HG03457 (cell line): ENCODE measurements at regions not wholly inside any gene's neighbourhood (a gene's known extent, or its start where the extent isn't known, plus 50 kb on each side); places are given as distances from the start of the nearest gene placed in this dataset.
"Not testable (repeated sequence)": the region's sequence is repeated elsewhere in the genome, so short reads cannot be mapped to it uniquely, and the experiment has no call there.

Experiments used
- ATAC-seq: cut with Tn5 transposase; IDR thresholded peaks from one replicate; pipeline ENCODE4 v1.9.1; 2021; ENCODE audit warnings: moderate number of reproducible peaks; ENCODE audit not compliant: unreplicated experiment

DNA sequence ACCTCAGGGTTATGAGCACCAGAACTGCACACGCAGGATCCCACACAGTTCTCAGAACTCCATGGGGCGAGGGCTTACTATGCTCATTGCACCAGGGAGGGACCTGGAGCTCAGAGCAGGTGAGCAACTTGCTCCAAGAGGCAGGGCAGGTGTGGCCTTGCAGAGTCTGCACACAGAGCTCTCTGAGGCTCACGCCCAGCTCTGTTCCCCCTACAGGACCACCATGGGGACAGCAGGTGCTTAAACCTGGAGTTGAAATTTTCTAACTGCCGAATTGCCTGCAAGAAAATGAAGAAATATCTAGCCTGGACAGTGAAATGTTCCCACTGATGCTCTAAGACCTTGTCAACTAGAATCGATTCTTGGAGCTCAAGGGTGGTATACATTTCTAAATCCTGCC, 49.9 kb upstream of the MSMB start:
- not testable (repeated sequence) for ATAC-seq

DNA sequence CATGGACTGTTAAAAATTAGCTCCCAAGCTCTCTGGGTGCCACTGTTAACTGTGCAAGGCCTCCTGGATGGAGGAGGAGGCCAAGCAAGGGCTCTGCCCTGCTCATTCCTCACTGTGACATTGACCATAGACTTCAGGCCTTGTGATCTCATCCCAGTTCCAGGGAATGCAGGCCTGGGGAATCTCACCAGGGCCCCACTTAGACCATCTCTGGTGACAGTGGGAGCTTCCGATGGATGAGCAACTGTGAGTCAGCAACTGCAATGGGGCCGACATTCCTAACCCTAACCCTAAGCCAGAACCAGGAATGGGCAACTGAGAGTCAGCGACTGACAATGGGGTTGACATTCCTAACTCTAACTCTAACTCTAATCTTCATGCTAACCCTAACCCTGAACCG, 50.4 kb upstream of the MSMB start:
- ATAC-seq = no peak

GRCh38 chr10:46096909-46097575, 51.0 kb upstream of the MSMB start:
- ATAC-seq = no peak

DNA sequence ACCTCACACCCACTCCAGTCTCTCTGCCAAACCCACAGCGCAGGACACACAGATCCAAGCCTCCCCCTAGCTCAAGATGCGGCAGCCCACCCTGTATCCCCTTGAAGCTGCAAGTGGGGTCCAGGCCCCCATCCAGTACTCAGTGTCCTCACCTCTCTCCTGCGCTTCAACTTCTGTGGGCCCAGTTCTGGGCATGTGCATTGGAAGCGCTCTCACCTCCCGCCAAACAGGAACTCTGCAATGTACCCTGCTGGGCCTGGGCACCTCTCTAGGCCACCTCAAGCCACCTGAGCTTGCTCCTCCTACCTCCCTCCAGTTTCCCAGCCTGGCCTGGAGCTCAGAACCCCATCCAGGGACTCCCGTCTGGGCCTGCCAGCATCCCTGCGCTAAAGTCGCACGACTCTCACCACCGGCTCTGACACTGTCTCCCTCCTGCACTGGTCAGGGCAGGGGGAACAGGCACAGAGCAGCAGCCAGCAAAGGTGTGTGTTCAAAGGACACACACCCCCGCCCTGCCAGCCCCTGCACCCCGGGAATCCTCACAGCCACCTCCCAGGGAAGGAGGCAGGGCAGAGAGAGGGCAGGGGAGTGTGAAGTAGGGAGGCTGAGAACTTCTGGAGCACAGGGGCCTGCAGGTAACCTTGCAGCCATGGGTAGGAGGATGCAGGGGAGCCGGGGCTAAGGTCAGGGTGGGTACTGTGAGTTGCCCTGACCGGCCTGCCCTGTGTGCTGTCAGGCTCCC, 51.7 kb upstream of the MSMB start:
- no peak for ATAC-seq

- no peak for ATAC-seq
Measured at GRCh38 chr10:46098386-46098785, 52.3 kb upstream of the MSMB start.

DNA sequence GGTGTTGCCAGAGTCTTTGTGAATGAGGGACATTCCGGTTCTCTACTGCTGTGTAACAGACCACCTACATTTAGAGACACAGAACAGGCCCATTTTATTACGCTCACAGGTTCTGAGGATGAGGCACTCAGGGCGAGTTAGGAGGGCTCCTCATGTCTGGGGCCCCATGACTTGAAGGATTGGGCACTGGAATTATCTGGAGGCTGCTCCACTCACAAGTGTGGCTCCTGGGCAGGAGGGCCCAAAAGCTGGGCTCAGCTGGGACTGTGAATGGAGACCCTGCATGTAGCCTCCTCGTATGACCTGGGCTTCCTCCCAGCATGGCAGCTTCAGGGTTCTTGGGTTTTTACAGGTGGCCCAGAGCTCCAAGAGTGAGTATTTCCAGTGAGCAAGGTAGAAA, 52.9 kb upstream of the MSMB start:
- ATAC-seq = not testable (repeated sequence)

- no peak for ATAC-seq
Measured at GRCh38 chr10:46104071-46104585, 58.1 kb upstream of the MSMB start.

DNA sequence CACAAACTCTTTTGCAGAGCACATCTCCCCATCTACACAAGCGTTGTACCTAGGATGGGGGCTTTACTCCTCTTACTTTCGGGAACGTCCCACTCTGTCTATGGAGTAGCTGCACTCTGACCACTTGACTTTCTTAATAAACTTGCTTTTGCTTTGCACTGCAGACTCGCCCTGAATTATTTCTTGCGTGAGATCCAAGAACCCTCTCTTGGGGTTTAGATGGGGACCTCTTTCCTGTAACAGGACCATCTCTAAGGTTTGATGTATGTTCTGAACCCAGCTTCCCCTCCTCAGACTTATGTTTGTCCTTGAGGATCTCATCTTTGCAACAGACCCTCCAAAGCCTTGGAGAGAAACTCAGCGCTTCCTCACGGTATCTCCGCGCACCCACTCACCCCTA, 59.3 kb upstream of the MSMB start:
- not testable (repeated sequence) for ATAC-seq

- ATAC-seq = peak; percentile 30
Measured at GRCh38 chr10:46105856-46106409, 59.9 kb upstream of the MSMB start.

DNA sequence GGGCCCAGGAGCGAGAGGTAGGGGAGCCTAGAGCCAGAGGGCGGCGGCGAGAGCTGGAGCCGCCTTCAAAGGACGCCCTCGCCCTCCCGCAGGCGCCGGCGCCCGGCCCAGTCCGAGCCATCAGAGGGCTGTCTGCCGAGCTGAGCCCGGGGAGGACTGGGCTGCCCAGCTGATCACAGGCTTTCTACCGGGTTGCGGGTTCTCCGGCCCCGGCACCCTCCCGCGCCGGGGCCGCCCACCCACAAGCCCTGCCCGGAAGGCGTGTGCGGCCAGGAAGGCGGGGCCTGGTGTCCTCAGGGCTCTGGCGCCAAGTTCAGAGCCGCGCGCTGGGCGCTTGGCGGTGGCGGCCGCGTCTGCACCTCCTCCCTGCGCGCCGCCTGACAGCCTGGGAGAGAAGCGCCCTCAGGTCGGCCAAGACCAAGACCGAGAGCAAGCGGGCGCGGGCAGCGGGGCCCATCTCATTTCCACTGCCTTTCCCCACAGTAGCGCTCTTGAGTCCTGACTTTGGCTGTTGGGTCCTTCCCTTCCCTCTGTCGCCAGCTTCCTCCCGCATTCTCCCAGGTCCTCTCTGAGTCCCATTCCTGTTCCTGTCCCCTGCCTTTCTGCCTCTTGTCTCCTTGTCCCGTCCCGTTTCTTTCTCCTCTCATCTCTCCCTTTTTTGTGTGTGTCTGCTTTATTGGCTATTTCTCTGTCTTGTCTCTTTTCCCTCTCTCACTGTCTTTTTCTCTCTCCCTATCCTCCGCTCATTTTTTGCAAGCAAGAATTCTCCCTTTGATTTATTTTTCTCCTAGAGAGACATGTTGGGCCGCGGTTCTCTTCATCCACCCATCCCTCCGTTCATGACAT, 60.6 kb upstream of the MSMB start:
- peak; percentile 80 for ATAC-seq

DNA sequence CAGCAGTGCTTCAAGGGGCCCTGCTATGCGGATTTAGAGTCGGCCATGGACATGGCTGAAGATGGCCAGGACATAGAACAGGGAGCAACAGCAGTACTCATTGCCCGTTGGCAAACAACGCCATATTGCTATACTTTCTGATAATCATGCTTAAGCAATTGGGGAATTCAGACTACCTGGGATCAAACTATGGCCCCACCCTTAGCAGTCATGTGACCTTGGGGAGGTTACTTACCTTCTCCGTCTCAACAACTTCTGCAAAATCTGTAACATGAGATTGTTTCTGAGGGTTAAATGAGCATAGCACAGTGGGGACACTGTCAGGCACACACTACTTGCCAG, 62.1 kb upstream of the MSMB start:
- ATAC-seq = not testable (repeated sequence)

GRCh38 chr10:46154271-46154670, 108.2 kb upstream of the MSMB start:
- ATAC-seq = not testable (repeated sequence)

- ATAC-seq = not testable (repeated sequence)
Measured at GRCh38 chr10:46154683-46155082, 108.6 kb upstream of the MSMB start.

- not testable (repeated sequence) for ATAC-seq
Measured at GRCh38 chr10:46156866-46157265, 110.8 kb upstream of the MSMB start.

DNA sequence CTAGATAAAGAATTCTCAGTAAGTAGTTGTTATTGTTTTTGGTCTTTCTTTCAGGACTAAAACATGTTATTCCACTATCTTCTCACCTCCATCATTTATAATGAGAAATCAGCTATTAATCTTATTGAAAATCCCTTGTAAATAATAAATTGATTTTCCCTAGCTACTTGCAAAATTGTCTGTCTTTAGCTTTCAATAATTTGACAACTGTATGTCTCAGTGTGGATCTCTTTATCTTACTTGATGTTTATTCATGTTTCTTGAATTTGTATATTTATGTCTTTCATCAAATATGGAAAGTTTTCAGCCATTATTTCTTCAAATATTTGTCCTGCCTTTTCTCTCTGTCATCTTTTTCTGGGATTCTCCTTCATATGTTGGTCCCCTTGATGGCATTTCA, 117.1 kb upstream of the ANTXRL start:
- no peak for ATAC-seq

DNA sequence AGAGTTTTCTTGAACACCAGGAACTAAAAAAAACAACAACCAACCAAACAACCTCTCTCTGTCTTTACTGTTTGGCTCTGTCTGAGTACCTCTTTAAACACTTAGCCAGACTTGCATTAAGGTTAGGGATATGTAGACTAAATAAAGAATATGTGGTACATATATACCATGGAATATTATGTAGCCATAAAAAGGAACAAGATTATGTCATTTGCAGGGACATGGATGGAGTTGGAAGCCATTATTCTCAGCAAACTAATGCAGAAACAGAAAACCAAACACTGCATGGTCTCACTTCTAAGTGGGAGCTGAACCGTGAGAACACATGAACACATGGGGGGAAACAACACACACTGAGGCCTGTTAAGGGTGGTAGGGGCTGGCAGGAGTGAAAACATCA, 116.0 kb upstream of the ANTXRL start:
- ATAC-seq = no peak

DNA sequence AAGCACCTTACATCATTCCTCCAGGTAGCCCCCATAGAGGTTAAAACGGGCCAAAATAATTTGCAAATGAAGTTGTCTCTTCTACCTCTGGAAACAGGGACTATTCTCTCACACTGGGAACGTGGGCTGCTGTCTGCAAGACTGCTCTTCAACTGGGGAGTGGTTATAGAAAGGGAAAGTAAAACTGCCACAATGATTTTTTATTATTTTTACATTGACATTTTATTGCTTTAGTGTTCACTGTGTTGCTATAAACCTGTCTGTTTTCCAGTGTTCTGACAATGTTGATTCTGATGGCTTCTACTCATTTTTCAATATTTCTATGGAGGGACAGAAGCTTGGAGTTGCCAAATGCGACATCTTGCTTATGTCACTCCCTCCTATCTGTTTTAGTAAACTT, 115.1 kb upstream of the ANTXRL start:
- no peak for ATAC-seq

GRCh38 chr10:46175296-46175695, 111.5 kb upstream of the ANTXRL start:
- ATAC-seq = no peak

- ATAC-seq = no peak
Measured at GRCh38 chr10:46175831-46176230, 111.0 kb upstream of the ANTXRL start.

- not testable (repeated sequence) for ATAC-seq
Measured at GRCh38 chr10:46187431-46187830, 99.4 kb upstream of the ANTXRL start.

DNA sequence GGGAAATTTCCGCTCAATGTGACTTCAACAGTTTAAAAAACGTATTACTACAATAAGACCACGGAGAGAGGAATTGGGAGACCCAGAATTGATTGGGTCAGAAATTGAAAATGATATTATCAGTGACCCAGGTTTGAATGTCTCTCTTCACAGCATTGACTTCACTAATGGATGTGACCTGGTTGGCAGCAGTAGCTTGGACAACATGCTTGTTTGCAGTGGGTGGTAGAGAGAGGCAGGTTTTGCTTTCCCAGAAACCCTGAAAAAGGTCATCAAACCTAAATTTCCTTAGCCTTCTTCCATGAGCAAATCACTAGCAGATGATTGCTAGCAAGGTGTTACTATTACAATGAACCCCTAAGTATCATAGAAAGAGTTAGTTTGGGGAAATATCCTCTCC, 89.7 kb upstream of the ANTXRL start:
- no peak for ATAC-seq
